CD4-positive, alpha-beta T cell treated with Interleukin-10 for 1 hour (primary cell): ENCODE measurements at regions not wholly inside any gene's neighbourhood (a gene's known extent, or its start where the extent isn't known, plus 50 kb on each side); places are given as distances from the start of the nearest gene placed in this dataset.

Source experiments
- DNase-seq: peaks from one replicate; pipeline ENCODE4 v3.0.0-alpha.2; 2020

DNA sequence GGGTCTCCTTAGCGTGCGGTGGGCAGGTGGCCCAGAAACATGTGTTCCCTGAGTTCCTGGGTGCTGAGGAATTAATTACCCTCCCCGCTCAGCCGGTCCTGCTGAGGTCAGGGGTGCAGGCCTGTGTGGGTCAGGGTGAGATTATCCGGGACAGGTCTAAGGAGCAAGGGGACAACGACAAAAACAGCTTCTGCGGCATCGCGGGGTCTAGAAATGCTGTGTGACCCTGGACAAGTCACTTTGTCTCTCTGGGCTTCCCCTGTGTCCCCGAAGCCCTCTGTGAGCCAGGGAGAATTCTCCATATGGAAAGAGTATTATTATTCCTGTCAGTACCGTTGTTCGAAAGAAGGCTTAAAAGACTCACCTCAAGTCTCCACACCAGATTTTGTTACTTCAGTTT lies 186.1 kb downstream of the MN1 start:
- no peak for DNase-seq

DNA sequence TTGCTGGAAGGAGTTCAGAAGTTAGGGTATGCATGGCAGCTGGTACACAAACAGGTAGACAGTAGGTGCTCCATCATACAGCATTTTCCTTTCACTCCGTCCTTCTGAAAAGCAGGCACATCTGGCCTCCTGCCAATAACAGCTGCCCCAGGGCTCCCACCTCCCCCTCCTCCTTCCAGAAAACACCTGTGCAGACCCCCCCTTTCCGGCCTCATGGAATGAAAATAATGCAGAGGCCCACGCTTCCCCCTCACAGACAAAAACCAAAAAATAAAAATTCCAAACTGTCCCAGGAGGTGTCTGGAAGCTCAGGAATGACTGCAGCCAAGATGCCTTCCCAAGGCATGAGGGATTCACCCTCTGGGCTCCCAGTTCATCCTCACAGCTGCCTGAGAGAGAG lies 185.5 kb downstream of the MN1 start:
- DNase-seq: no peak

- no peak for DNase-seq
Measured at GRCh38 chr22:27617214-27617881, 184.2 kb downstream of the MN1 start.

DNA sequence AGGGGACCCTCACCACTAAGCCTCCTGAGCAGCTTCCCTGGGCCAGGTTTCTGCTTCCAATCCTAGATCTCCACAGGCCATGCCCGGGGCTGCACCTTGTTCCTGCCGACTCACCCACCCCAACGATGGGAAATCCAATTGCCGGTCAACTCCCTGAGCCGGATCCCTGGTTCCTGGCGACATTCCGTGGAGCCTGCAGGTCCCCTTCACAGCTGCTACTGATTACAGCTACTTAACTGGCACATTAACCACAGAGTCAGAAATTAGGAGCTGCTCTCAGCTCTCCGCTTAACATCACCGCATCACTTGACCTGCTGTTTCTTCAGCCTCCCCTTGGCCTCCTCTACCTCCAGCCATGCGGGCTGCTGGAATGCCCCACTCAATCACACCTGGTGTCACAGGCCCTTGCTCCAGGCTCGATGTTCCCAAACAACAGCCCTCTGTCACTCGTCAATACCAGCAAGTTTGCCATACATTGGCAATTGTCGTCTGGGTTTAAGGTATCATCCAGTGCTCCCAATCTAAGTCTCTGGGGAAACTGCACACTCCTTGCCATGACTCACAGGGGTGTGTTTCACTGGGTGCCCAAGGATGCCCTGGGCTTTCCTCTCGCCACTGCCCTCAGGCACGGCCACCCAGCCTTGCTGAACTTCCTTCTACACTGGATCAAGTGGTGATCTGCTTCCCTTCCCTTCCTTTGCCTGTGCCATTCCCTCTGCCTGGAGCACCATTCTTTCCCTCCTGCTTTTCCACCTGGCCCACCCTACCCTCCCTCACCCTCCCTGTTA lies 181.0 kb downstream of the MN1 start:
- DNase-seq: no peak

- no peak for DNase-seq
Measured at GRCh38 chr22:27621486-27622070, 180.0 kb downstream of the MN1 start.

- DNase-seq: no peak
Measured at GRCh38 chr22:27624042-27624441, 177.5 kb downstream of the MN1 start.

GRCh38 chr22:27624705-27625104 lies 176.9 kb downstream of the MN1 start:
- no peak for DNase-seq

DNA sequence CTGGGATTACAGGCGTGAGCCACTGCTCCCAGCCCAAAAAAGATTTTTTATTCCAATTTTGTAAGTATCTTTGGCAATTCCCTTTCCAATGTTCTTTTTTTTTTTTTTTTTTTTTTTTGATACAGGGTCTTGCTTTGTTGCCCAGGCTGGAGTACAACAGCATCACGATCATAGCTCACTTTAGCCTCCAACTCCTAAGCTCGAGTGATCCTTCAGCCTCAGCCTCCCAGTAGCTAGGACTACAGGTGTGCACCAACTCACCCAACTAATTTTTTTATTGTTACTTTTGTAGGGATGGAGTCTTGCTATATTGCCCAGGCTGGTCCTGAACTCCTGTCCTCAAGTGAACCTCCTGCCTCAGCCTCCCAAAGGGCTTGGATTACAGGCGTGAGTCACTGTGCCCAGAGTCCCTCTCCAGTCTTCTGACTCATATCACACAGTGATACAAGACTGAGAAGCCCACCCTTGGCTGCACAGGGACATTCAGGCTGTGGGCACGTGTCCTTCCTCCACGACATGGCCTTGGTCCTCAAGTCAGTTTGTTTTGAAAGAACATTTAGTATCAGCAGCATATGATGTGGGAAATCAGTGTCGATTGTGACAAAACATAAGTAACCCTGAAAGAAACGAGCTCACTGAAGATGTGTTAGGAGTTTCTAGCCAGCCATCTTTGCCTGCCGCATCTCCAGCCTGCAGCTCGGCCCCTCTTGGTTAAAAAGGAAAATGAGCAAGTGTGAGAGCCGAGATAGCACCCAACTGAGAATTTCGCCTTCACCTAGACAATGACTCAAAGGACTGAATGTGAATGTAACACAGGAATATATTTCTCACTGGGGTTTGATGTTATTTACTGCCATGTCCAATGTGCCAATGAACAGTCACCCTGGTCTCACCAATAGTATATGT lies 175.5 kb downstream of the MN1 start:
- DNase-seq: no peak

- no peak for DNase-seq
Measured at GRCh38 chr22:27626675-27627443, 174.7 kb downstream of the MN1 start.

DNA sequence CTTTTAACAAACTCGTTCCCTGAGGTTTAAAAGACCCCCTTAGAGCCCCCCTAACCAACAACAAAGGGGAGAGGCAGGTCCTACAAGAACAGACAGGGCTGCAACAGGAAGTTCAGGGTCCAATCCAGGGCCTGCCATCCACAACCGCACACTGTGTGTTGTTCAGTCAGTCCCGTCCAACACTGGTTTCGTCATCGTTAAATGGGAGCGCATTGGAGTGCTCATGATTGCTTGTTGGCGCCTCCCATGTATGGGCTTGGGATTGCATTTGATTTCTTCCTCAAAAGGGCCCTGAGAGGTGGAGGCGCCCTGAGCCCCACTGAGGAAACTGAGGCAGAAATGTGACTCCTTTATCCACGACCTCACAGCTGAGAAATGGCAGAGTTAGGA lies 174.1 kb downstream of the MN1 start:
- DNase-seq: no peak

DNA sequence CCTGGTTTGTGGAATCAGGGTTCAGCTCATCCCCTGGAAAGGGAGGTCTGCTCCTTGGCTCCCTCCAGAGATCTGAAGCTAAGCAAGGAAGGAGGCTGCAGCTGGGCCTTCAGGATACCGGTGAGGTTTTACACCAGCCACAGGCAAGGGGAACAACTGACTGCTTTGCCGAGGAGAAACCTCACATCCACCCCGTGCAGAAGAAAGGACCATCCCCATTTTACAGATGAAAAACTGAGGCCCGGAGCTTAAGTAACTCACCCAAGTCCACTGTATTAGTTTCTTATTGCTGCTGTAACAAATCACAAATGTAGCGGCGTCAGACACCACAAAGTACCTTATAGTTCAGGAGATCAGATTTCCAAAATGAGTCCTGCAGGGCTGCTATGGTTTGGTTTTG lies 173.7 kb downstream of the MN1 start:
- DNase-seq: no peak

- no peak for DNase-seq
Measured at GRCh38 chr22:27628341-27628740, 173.2 kb downstream of the MN1 start.

GRCh38 chr22:27628891-27629631 lies 172.5 kb downstream of the MN1 start:
- no peak for DNase-seq

DNA sequence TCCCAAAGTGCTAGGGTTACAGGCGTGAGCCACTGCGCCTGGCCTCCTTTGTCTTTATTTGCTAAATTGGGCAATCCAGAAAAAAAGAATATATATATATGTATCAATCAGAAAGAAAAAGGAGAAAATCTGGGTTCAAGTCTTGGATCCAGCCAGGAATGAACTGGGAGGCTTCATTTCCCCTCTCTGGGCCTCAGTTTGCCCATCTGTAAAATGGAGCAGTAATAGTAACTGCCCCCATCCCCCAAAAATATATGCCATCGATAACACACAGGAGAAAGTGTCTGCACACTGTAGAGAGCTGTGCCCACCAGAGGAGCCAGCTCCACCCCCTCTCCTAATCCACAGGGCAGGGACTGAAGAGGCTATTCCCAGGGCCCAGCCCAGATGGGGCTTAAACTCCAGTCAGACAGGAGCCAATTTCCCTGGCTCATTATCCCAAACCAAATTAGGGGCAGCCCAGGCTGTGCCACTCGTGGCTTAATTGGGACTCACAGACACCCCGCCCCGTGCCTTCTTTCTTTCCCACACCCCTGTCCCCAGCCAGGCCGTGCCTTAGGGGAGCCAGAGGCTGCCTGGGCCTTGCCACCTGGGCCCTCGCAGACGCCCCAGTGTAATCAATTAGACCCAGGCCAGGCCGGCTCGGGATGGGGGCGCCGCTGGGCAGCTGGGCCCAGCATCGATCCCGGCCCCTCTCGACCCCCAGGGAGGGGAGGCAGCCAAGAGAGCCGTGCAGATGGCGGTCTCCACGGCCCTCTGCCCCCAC lies 171.5 kb downstream of the MN1 start:
- no peak for DNase-seq

- no peak for DNase-seq
Measured at GRCh38 chr22:27630754-27631153, 170.8 kb downstream of the MN1 start.

- no peak for DNase-seq
Measured at GRCh38 chr22:27631641-27632040, 169.9 kb downstream of the MN1 start.

GRCh38 chr22:27632451-27633295 lies 168.9 kb downstream of the MN1 start:
- DNase-seq: no peak

DNA sequence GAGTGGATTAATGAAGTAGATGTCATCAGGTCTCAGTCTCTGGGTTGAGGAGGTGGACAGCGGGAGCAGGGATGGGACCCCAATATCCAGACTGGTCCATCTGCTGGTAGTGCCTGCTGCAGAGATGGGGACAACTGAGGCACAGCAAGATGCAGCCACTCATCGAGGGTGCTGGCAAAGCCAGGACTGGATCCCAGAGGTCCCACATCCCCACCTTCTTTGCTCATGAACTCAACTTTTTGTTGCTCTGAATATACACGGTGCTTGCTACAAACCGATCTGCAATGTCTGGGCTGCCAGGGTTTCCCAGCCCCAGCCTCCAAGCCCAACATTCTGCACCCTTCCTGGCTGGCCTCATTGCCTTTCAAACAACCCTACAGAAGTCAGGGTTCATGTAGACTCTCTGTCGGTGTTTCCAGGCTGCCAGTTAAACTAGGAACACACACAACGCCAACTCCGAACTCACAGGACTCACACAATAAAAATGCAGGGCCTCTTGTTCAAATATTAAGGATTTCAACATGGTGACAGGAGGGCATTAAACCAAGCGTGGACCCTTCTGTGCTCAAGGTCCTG lies 168.2 kb downstream of the MN1 start:
- DNase-seq: no peak

DNA sequence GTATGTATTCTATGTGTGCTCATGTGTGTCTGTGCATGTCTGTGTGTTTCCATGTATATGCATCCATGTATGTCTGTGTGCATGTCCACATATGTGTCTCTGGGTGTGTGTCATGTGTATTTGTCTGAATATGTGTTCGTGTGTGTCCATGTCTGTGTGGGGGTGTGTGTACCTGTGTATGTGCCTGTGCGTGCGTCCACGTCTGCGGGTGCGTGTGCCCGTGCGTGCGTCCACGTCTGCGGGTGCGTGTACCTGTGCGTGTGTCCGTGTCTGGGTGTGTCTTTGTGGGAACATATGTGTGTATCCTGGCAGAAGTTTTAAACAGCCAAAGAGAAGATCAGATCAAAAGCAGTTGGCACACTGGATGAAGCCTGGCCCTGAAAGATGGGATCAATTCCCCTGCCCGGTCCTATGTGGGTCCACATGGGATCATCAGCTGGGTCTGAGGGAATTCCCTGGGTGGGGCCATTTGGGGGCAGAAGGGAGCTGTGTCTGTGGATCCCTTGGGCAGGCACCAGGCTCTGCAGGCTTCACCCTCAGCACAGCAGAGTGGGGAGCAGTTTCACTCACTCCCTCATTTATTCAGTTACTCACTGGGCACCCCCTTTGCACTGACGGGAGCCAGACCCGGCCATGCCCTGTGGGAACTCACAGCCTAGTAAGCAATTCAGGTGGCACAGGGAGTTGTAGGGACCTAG lies 167.4 kb downstream of the MN1 start:
- no peak for DNase-seq
